Ascending aorta (tissue), 2 donors: ENCODE measurements at regions not wholly inside any gene's neighbourhood (a gene's known extent, or its start where the extent isn't known, plus 50 kb on each side); places are given as distances from the start of the nearest gene placed in this dataset.

Experiments
- DNase-seq, 2 donors: peaks; one replicate each; pipeline ENCODE4 v3.0.0-alpha.2; 2019; ENCODE audit warnings: low spot score in 2 of 2
- H3K27ac ChIP-seq, 2 donors: fragments of 200-600 bp; sonication (generic); one replicate each; pipeline ENCODE4 v1.5.1; 2016 to 2017; ENCODE audit warnings: mild to moderate bottlenecking in 1 of 2
- H3K27me3 ChIP-seq: fragments of 200-600 bp; sonication (generic); one replicate; pipeline ENCODE4 v1.5.1; 2017
- H3K36me3 ChIP-seq, 2 donors: fragments of 200-600 bp; sonication (generic); one replicate each; pipeline ENCODE4 v1.5.1; 2016
- H3K4me1 ChIP-seq, 2 donors: fragments of 200-600 bp; sonication (generic); one replicate each; pipeline ENCODE4 v1.5.1; 2016 to 2017; ENCODE audit warnings: mild to moderate bottlenecking in 1 of 2
- H3K4me3 ChIP-seq, 2 donors: fragments of 200-600 bp; sonication (generic); one replicate each; pipeline ENCODE4 v1.5.1; 2016 to 2017; ENCODE audit warnings: mild to moderate bottlenecking in 1 of 2
- H3K9me3 ChIP-seq, 2 donors: fragments of 200-600 bp; sonication (generic); one replicate each; pipeline ENCODE4 v1.5.1; 2016
- CTCF ChIP-seq, 3 experiments: fragments of 200-600 bp in 2 of 3; fragments of 450-650 bp in 1 of 3; sonication (generic) in 2 of 3; IDR thresholded peaks; one replicate each; pipeline ENCODE4 v1.5.1; 2016 to 2019; ENCODE audit warnings: antibody characterized with exemption in 3 of 3, mild to moderate bottlenecking in 1 of 3, moderate library complexity in 1 of 3
- intact Hi-C: fragments of 100-400 bp; cut with DNase I; formaldehyde crosslinking; loops from one replicate; pipeline ENCODE4 v1.15.1; 2023

- Histone ChIP-seq H3K4me1 (no peaks in the 10 kb centered on the region), H3K9me3 (no peaks in the 10 kb centered on the region), H3K36me3 (no peaks in the 10 kb centered on the region), H3K4me3 (no peak overlapping the region), H3K27ac (no peak overlapping the region), H3K27me3 (no peaks in the 10 kb centered on the region)
- intact Hi-C loops, result no loop called here
- DNase-seq, result no peak
- no peak for TF ChIP-seq CTCF (IDR thresholded peaks at IDR 0.05)
These were observed 289.4 kb downstream of the ANKRD50 start for GRCh38 chr4:124423160-124423559.

- TF ChIP-seq CTCF (IDR thresholded peaks at IDR 0.05), result no peak
- Histone ChIP-seq H3K4me1 (no peaks in the 10 kb centered on the region), H3K9me3 (no peaks in the 10 kb centered on the region), H3K4me3 (no peak overlapping the region), H3K36me3 (no peaks in the 10 kb centered on the region), H3K27ac (no peak overlapping the region), H3K27me3 (no peaks in the 10 kb centered on the region)
- intact Hi-C loops, result no loop called here
- DNase-seq, result no peak
These were observed 286.3 kb downstream of the ANKRD50 start for GRCh38 chr4:124426279-124426678.

- H3K36me3 ChIP-seq, result no peaks in the 10 kb centered on the region
- TF ChIP-seq CTCF (IDR thresholded peaks at IDR 0.05), result no peak
- no peaks in the 10 kb centered on the region for H3K4me1 ChIP-seq
- no peak overlapping the region for H3K27ac ChIP-seq
- H3K9me3 ChIP-seq, result no peaks in the 10 kb centered on the region
- intact Hi-C loops, result no loop called here
- no peak overlapping the region for H3K4me3 ChIP-seq
- no peak for DNase-seq
- no peaks in the 10 kb centered on the region for H3K27me3 ChIP-seq
These were observed 285.3 kb downstream of the ANKRD50 start for GRCh38 chr4:124427095-124427767.

- intact Hi-C loops, result no loop called here
- no peak for TF ChIP-seq CTCF (IDR thresholded peaks at IDR 0.05)
- no peak overlapping the region for H3K4me3 ChIP-seq
These were observed 283.9 kb downstream of the ANKRD50 start for GRCh38 chr4:124428648-124429047.

GRCh38 chr4:124429746-124430250, 282.7 kb downstream of the ANKRD50 start:
- Histone ChIP-seq H3K9me3 (no peaks in the 10 kb centered on the region), H3K4me3 (no peak overlapping the region), H3K36me3 (no peaks in the 10 kb centered on the region), H3K27ac (no peak overlapping the region), H3K4me1 (no peaks in the 10 kb centered on the region), H3K27me3 (no peaks in the 10 kb centered on the region)
- DNase-seq, result no peak
- intact Hi-C loops, result no loop called here
- TF ChIP-seq CTCF (IDR thresholded peaks at IDR 0.05), result no peak

More at GRCh38 chr4:124428648-124429047, 283.9 kb downstream of the ANKRD50 start:
- no peak for DNase-seq
- H3K27me3 ChIP-seq, result no peaks in the 10 kb centered on the region
- H3K27ac ChIP-seq, result no peak overlapping the region
- H3K36me3 ChIP-seq, result no peaks in the 10 kb centered on the region
- H3K9me3 ChIP-seq, result no peaks in the 10 kb centered on the region
- H3K4me1 ChIP-seq, result no peaks in the 10 kb centered on the region
